ENCODE measurements at regions not wholly inside any gene's neighbourhood (a gene's known extent, or its start where the extent isn't known, plus 50 kb on each side); places are given as distances from the start of the nearest gene placed in this dataset.

GRCh38 chr10:78581133-78581694 lies 487.6 kb upstream of the ZMIZ1 start:
- TF ChIP-seq POLR2A (IDR thresholded peaks at IDR 0.05) (no peak), CTCF (IDR thresholded peaks at IDR 0.05) (no peak)

Measured in tibial nerve (tissue), 3 donors.